Calu3 (cell line): ENCODE measurements at regions not wholly inside any gene's neighbourhood (a gene's known extent, or its start where the extent isn't known, plus 50 kb on each side); places are given as distances from the start of the nearest gene placed in this dataset.

ENCODE experiments used
- BruUV-seq: library from RNA; stranded (reverse); fragments of 400-500 nt; replicated peaks from 2 replicates; lab custom pipeline; 2021; lab: Mats Ljungman, UMichigan
- CTCF ChIA-PET: fragments of 300-600 bp; sonication (Branson Sonifier 250); formaldehyde crosslinking; loops from one replicate; lab custom pipeline; 2022; ENCODE audit warnings: antibody characterized with exemption; lab: Charles Lee
- DNase-seq: peaks from one replicate; pipeline ENCODE4 v3.0.0; 2022
- H3K27ac Mint-ChIP-seq: one replicate; pipeline ENCODE4 v1.8.0; 2022; ENCODE audit warnings: mixed read lengths; ENCODE audit not compliant: unreplicated experiment
- H3K27me3 Mint-ChIP-seq: one replicate; pipeline ENCODE4 v1.8.0; 2022; ENCODE audit warnings: mixed read lengths; ENCODE audit not compliant: unreplicated experiment
- H3K36me3 Mint-ChIP-seq: one replicate; pipeline ENCODE4 v1.8.0; 2022; ENCODE audit warnings: mild to moderate bottlenecking, moderate library complexity, mixed read lengths; ENCODE audit not compliant: insufficient read depth, unreplicated experiment
- H3K4me1 Mint-ChIP-seq: one replicate; pipeline ENCODE4 v1.8.0; 2022; ENCODE audit warnings: mild to moderate bottlenecking, low read depth, mixed read lengths; ENCODE audit not compliant: unreplicated experiment
- H3K4me3 Mint-ChIP-seq: one replicate; pipeline ENCODE4 v1.8.0; 2022; ENCODE audit warnings: mild to moderate bottlenecking, low read depth, moderate library complexity, mixed read lengths; ENCODE audit not compliant: unreplicated experiment
- H3K9me3 Mint-ChIP-seq: one replicate; pipeline ENCODE4 v1.8.0; 2022; ENCODE audit warnings: low read depth, mixed read lengths; ENCODE audit not compliant: unreplicated experiment
- intact Hi-C: fragments of 100-400 bp; cut with micrococcal nuclease; formaldehyde crosslinking; loops from one replicate; pipeline ENCODE4 v1.10.0; 2022; ENCODE audit not compliant: unreplicated experiment
- TF ChIP-seq, protein P1 (sequence below): fragments of 200-600 bp; IDR thresholded peaks from one replicate; pipeline ENCODE4 v1.8.0; 2022; ENCODE audit warnings: antibody characterized with exemption; ENCODE audit not compliant: unreplicated experiment

DNA sequence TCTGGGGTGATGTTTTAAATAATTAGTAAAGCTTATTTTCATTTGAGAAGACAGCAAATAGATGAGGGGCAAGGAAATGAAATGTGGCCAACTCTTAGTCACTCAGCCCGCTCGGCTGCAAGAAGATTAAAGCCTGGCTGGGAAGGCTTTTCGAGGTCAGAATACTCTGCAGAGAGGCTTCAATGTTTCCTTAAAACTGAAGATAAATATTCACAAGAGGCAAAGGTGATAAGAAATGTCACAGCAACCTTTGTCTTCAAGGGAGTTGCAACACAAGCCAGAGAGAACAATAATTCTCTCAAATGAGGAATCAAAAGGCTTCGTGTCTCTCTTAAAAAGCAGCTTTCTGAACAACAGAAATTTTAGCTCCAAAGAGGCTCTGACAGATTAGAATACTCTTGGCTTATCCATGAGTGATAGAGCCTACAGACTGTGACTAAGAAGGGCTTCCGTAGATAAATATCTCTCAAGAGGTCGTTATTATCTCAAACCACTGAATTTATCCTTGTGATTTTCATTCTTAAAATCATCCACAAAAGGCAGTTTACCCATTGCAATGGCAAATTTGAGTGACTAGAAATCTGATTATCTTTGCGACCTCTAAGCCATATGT is 92.5 kb downstream of the KLF6 start:
- no peaks in the 10 kb centered on the region for H3K36me3 Mint-ChIP-seq
- H3K9me3 Mint-ChIP-seq = peaks cover 2% of the 10 kb centered on the region
- CTCF ChIA-PET = no interaction called here
- no peak overlapping the region for H3K4me3 Mint-ChIP-seq
- H3K27ac Mint-ChIP-seq = no peak overlapping the region
- peaks cover 8% of the 10 kb centered on the region for H3K4me1 Mint-ChIP-seq
- intact Hi-C loops = no loop called here
- DNase-seq = no peak
- no peaks in the 10 kb centered on the region for H3K27me3 Mint-ChIP-seq
- TF ChIP-seq, protein P1, sequence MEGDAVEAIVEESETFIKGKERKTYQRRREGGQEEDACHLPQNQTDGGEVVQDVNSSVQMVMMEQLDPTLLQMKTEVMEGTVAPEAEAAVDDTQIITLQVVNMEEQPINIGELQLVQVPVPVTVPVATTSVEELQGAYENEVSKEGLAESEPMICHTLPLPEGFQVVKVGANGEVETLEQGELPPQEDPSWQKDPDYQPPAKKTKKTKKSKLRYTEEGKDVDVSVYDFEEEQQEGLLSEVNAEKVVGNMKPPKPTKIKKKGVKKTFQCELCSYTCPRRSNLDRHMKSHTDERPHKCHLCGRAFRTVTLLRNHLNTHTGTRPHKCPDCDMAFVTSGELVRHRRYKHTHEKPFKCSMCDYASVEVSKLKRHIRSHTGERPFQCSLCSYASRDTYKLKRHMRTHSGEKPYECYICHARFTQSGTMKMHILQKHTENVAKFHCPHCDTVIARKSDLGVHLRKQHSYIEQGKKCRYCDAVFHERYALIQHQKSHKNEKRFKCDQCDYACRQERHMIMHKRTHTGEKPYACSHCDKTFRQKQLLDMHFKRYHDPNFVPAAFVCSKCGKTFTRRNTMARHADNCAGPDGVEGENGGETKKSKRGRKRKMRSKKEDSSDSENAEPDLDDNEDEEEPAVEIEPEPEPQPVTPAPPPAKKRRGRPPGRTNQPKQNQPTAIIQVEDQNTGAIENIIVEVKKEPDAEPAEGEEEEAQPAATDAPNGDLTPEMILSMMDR = no peak
- BruUV-seq = no TSS peak

GRCh38 chr10:3691482-3691881 is 93.5 kb downstream of the KLF6 start:
- no peak overlapping the region for H3K4me3 Mint-ChIP-seq
- no peak overlapping the region for H3K27ac Mint-ChIP-seq
- TF ChIP-seq, protein P1 = no peak
- H3K36me3 Mint-ChIP-seq = no peaks in the 10 kb centered on the region
- CTCF ChIA-PET = no interaction called here
- peaks cover 8% of the 10 kb centered on the region for H3K4me1 Mint-ChIP-seq
- intact Hi-C loops = no loop called here
- H3K27me3 Mint-ChIP-seq = no peaks in the 10 kb centered on the region
- no TSS peak for BruUV-seq
- H3K9me3 Mint-ChIP-seq = peaks cover 2% of the 10 kb centered on the region
- DNase-seq = no peak

DNA sequence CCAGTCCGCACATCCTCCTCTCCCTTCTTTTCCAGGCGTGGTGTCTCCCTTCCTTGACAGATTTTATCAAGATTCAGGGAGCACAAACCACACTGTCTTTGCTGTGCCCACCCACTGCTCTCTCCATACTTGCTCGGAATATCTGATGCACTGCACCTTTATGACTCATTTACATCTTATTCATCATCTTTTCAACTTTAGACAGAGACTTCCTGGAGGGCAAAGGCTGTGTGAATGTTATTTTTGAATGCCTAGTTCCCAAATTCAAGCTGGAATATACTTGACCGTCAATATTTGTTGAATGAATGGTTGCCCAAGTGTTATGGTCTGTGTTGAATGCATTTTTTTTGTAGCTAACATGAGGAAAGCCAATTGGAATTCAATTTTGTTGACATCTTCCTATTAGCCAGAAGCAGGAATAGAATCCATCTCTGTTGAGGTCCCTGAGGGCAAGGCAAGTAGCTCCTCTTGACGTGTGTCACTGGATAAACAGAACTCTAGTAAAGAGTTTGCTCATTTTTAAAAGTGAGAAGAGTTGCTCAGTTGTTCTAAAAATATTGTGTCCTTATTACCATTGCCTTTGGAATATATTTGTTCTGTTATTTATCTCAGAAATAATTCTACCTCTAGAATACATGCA is 95.0 kb downstream of the KLF6 start:
- CTCF ChIA-PET = interaction anchor here (0.7 kb wide), 1 partner anchor 280 kb away, joined by 4 read pairs; no protein-coding TSS in a partner anchor
- Mint-ChIP-seq H3K36me3 (no peaks in the 10 kb centered on the region), H3K9me3 (peaks cover 2% of the 10 kb centered on the region), H3K27me3 (no peaks in the 10 kb centered on the region), H3K4me3 (no peak overlapping the region), H3K27ac (no peak overlapping the region), H3K4me1 (peaks cover 8% of the 10 kb centered on the region)
- intact Hi-C loops = loop anchor here (10.0 kb wide), 1 partner anchor 65 kb away; no protein-coding TSS in a partner anchor
- TF ChIP-seq, protein P1 = no peak
- DNase-seq = no peak
- no TSS peak for BruUV-seq

DNA sequence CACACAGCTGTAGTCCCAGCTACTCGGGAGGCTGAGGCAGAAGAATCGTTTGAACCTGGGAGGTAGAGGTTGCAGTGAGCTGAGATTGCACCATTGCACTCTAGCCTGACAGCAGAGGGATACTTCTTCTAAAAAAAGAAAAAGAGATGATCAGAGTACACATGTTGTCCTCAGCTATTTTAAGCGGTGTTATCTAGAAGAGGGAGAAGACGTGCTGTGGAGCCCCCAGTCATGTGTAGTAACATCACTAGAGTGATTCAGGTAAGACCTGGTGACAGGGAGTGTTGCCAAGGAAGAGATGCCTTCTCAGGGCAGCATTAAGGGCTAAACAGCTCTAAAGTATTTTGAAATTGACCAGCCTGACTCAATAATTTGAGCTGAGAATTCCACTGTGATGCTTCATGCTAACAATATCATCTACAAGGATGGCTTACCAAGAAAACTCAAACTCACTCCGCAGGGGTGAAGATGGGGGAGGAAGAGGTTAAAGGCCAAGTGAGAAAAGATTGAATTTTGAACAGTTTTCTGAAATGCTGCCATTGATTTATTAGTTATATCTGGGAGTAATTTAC is 97.4 kb downstream of the KLF6 start:
- CTCF ChIA-PET = no interaction called here
- intact Hi-C loops = loop anchor here (10.0 kb wide), 1 partner anchor 67 kb away; no protein-coding TSS in a partner anchor
- peaks cover 2% of the 10 kb centered on the region for H3K9me3 Mint-ChIP-seq
- no TSS peak for BruUV-seq
- H3K36me3 Mint-ChIP-seq = no peaks in the 10 kb centered on the region
- no peaks in the 10 kb centered on the region for H3K27me3 Mint-ChIP-seq
- no peak overlapping the region for H3K4me3 Mint-ChIP-seq
- TF ChIP-seq, protein P1 = no peak
- DNase-seq = no peak
- H3K27ac Mint-ChIP-seq = no peak overlapping the region
- H3K4me1 Mint-ChIP-seq = peaks cover 8% of the 10 kb centered on the region
